ENCODE measurements at regions not wholly inside any gene's neighbourhood (a gene's known extent, or its start where the extent isn't known, plus 50 kb on each side); places are given as distances from the start of the nearest gene placed in this dataset.
"Not testable (repeated sequence)": the region's sequence is repeated elsewhere in the genome, so short reads cannot be mapped to it uniquely, and the experiment has no call there.

DNA sequence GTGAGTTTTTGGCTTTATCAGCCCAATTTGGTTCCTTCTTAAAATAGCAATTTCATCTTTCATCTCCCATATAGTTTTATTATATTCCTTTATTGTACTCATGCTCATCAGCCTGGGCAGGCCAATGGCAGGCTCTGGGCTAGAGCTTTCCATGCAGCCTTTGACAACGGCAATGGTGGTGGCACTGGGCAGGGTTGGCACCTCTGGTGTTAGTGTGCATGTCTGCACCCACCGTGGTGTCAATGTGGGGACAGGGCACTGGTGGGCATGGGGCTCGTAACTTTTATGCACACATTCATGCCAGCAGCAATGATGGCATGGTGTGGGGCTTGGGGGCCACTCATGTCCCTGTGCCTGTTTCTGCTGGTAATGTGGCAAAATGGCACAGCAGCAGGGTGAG lies 1305.4 kb downstream of the DSC3 start:
- no peak overlapping the region for H3K27ac ChIP-seq
- intact Hi-C loops (cut with DNase I), result no loop called here
- H3K27me3 ChIP-seq, result no peaks in the 10 kb centered on the region
- H3K4me3 ChIP-seq, result no peak overlapping the region
- TF ChIP-seq CTCF (IDR thresholded peaks at IDR 0.05), result no peak
- ATAC-seq (peak; percentile 22), DNase-seq (peak; percentile 37)
- H3K9me3 ChIP-seq, result no peaks in the 10 kb centered on the region
- H3K36me3 ChIP-seq, result no peaks in the 10 kb centered on the region
- H3K4me1 ChIP-seq, result no peaks in the 10 kb centered on the region

GRCh38 chr18:29730073-29730472 lies 1312.5 kb downstream of the DSC3 start:
- intact Hi-C loops (cut with DNase I), result no loop called here
- DNase-seq (no peak), ATAC-seq (no peak)
- Histone ChIP-seq H3K27ac (no peak overlapping the region), H3K9me3 (no peaks in the 10 kb centered on the region), H3K36me3 (no peaks in the 10 kb centered on the region), H3K4me1 (no peaks in the 10 kb centered on the region), H3K4me3 (no peak overlapping the region), H3K27me3 (no peaks in the 10 kb centered on the region)
- TF ChIP-seq CTCF (IDR thresholded peaks at IDR 0.05), result no peak

GRCh38 chr18:29726646-29727045 lies 1315.9 kb downstream of the DSC3 start:
- no peak for TF ChIP-seq CTCF (IDR thresholded peaks at IDR 0.05)
- no peak overlapping the region for H3K4me3 ChIP-seq
- H3K36me3 ChIP-seq, result no peaks in the 10 kb centered on the region
- intact Hi-C loops (cut with DNase I), result no loop called here
- H3K9me3 ChIP-seq, result no peaks in the 10 kb centered on the region
- no peak for ATAC-seq
- H3K27me3 ChIP-seq, result no peaks in the 10 kb centered on the region
- H3K4me1 ChIP-seq, result no peaks in the 10 kb centered on the region
- no peak overlapping the region for H3K27ac ChIP-seq
- no peak for DNase-seq

DNA sequence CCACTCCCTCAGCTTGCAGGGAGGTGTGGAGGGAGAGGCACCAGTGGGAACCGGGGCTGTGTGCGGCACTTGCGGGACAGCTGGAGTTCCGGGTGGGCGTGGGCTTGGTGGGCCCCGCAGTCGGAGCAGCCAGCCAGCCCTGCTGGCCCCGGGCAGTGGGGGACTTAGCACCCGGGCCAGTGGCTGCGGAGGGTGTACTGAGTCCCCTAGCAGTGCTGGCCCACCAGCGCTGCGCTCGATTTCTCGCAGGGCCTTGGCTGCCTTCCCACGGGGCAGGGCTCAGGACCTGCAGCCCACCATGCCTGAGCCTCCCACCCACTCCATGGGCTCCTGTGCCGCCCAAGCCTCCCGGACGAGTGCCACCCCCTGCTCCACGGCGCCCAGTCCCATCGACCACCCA lies 1319.1 kb downstream of the DSC3 start:
- intact Hi-C loops (cut with DNase I); H3K27me3 ChIP-seq; H3K36me3 ChIP-seq; H3K27ac ChIP-seq; ATAC-seq; H3K9me3 ChIP-seq; H3K4me3 ChIP-seq; H3K4me1 ChIP-seq: not testable (repeated sequence)
- peak; percentile 41 for DNase-seq

DNA sequence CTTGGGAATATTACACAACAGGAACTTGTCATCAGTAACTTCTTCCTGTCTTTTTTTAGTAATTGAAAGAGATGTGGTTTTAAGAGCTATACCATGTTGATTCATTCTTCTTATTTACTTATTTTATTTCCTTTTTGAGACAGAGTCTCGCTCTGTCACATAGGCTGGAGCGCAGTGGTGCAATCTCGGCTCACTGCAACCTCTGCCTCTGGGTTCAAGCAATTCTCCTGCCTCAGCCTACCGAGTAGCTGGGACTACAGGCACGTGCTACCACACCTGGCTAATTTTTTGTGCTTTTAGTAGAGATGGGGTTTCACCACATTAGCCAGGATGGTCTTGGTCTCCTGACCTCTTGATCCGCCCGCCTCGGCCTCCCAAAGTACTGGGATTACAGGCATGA lies 1326.6 kb downstream of the DSC3 start:
- H3K36me3 ChIP-seq; ATAC-seq; H3K27ac ChIP-seq; DNase-seq; intact Hi-C loops (cut with DNase I); H3K4me3 ChIP-seq; H3K9me3 ChIP-seq; H3K4me1 ChIP-seq; H3K27me3 ChIP-seq: not testable (repeated sequence)

GRCh38 chr18:29712785-29713184 lies 1329.8 kb downstream of the DSC3 start:
- no peak overlapping the region for H3K4me3 ChIP-seq
- H3K4me1 ChIP-seq, result no peaks in the 10 kb centered on the region
- H3K27ac ChIP-seq, result no peak overlapping the region
- ATAC-seq (no peak), DNase-seq (no peak)
- intact Hi-C loops (cut with DNase I), result no loop called here
- H3K36me3 ChIP-seq, result no peaks in the 10 kb centered on the region
- H3K9me3 ChIP-seq, result no peaks in the 10 kb centered on the region
- no peak for TF ChIP-seq CTCF (IDR thresholded peaks at IDR 0.05)
- H3K27me3 ChIP-seq, result no peaks in the 10 kb centered on the region

GRCh38 chr18:29711932-29712331 lies 1330.6 kb downstream of the DSC3 start:
- Histone ChIP-seq H3K9me3 (no peaks in the 10 kb centered on the region), H3K4me3 (no peak overlapping the region), H3K27ac (no peak overlapping the region), H3K27me3 (no peaks in the 10 kb centered on the region), H3K36me3 (no peaks in the 10 kb centered on the region), H3K4me1 (no peaks in the 10 kb centered on the region)
- ATAC-seq (no peak), DNase-seq (peak; percentile 35)
- no peak for TF ChIP-seq CTCF (IDR thresholded peaks at IDR 0.05)
- intact Hi-C loops (cut with DNase I), result no loop called here

Measured in upper lobe of right lung (tissue), 1 donor.